D721Med (cell line): ENCODE measurements at regions not wholly inside any gene's neighbourhood (a gene's known extent, or its start where the extent isn't known, plus 50 kb on each side); places are given as distances from the start of the nearest gene placed in this dataset.

Source experiments
- DNase-seq: peaks from one replicate; pipeline ENCODE4 v3.0.0; 2011; ENCODE audit warnings: low spot score; ENCODE audit not compliant: insufficient read length
- FAIRE-seq: peaks from 2 replicates; lab custom pipeline; 2011; peaks lifted over from hg19 to GRCh38; lab: Jason Lieb, UNC
- TF ChIP-seq, protein P1 (sequence below): IDR thresholded peaks from 2 replicates; pipeline ENCODE4 v1.5.1; 2012; ENCODE audit warnings: mild to moderate bottlenecking, control low read depth; ENCODE audit not compliant: insufficient read depth; ENCODE audit errors: missing control alignments

DNA sequence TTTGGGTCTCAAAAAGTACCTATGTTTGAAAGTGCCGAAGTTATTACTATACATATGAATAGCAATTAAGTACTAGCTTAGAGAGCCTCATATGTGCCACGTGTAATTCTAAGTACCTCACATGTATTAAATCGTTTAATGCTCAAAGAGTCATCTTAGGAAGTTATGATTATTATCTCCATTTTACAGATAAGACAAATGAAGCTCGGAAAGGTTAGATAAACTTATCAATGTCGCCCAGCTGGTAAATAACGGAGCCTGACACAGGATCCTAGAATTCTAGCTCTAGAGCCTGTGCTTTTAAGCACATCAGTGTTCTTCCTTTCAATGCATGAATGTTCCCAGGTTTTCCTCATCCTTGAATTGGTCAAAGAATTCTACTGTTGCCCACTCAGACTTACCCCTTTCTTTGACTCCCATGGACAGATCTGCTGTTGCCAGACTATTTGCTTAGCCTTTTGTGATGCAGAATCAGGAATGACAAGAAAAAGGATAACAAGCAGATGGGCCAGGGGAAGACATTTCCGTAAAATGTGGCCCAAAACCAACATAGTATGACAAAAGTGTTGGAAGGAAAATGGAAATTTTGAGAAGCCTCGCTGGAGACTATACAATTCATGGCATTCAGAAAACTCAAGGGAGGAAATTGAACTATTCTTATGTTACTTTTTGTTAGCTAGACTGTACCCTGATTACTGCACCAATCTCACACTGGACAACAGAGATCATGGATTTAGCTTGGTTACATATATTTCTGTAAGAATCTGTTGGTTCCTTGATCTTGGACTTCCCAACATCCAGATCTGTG is 237.1 kb upstream of the CITED2 start:
- no peak for FAIRE-seq
- DNase-seq = no peak
- TF ChIP-seq, protein P1, sequence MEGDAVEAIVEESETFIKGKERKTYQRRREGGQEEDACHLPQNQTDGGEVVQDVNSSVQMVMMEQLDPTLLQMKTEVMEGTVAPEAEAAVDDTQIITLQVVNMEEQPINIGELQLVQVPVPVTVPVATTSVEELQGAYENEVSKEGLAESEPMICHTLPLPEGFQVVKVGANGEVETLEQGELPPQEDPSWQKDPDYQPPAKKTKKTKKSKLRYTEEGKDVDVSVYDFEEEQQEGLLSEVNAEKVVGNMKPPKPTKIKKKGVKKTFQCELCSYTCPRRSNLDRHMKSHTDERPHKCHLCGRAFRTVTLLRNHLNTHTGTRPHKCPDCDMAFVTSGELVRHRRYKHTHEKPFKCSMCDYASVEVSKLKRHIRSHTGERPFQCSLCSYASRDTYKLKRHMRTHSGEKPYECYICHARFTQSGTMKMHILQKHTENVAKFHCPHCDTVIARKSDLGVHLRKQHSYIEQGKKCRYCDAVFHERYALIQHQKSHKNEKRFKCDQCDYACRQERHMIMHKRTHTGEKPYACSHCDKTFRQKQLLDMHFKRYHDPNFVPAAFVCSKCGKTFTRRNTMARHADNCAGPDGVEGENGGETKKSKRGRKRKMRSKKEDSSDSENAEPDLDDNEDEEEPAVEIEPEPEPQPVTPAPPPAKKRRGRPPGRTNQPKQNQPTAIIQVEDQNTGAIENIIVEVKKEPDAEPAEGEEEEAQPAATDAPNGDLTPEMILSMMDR = no peak

DNA sequence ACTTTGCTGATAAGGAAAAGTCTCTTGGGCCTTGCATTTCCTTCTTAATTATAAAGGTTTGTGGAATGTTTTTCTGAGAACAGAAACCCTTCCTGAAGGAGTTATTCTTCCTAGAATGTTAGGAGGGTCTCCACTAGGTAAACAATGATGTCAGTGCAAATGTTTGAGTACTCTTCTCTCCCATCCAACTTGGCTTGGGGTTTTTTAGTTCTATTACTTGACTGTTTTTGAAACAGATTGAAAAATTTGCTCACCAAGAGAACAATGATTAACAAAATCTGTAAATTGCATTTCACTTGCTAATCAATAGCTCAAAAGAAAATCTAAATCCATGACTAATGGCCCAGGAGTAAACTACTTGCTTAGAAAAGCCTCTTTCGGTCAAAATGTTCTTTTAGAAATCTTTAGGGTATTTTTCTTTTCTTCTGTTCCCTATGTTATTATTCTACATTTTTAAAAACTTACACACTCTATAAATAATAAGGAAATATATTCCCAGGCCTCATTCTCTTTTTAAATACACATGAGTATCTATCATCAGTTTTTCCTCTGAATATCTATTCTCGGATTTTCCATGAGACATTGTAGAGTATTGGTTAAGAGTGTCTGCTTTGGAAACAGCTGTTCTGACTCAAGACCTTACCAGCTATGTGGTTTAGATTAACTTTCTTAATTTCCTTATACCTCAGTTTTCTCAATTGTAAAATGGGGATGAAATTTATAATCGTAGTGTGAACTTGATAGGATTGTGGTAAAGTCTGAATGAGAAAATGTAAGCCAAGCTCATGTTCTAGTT is 234.2 kb upstream of the CITED2 start:
- FAIRE-seq (no peak), DNase-seq (no peak)
- TF ChIP-seq, protein P1 = no peak

DNA sequence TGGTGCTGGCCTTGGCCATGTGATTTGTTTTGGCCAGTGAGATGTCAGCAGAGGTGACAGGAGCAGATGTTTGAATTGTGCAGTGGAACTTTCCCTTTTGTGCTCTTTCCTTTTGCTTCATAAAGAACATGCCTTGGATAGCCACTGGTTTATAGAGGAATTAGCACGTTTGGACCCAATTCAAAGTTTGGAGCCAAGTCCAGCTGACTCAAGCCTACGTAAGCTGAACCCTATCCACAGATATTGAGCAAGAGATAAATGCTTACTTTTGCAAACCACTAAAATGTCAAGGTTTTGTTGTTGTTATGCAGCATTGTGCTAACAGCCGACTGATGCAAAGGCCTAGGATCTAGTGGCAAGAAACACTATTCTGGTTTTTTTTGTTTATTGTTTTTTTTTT is 230.9 kb upstream of the CITED2 start:
- no peak for FAIRE-seq
- no peak for DNase-seq
- TF ChIP-seq, protein P1 = no peak

DNA sequence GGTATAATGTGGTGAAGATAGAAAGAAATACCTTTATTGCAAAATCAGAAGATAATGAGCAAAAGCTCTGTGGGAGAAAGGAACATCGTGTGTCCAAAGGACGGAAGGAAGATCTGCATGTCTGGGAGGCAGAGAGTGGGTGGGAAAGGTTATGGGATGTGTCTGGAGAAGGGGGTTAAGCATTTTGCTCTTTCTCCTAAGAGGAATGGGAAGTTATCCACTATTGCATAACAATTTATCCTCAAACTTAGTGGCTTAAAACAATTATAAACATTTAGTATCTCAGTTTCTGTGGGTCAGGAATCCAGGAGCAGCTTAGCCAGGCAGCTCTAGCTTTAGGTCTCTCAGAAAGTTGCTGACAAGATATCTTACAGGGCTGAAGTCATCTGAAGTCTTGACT is 229.1 kb upstream of the CITED2 start:
- TF ChIP-seq, protein P1 = no peak
- no peak for FAIRE-seq
- DNase-seq = no peak

DNA sequence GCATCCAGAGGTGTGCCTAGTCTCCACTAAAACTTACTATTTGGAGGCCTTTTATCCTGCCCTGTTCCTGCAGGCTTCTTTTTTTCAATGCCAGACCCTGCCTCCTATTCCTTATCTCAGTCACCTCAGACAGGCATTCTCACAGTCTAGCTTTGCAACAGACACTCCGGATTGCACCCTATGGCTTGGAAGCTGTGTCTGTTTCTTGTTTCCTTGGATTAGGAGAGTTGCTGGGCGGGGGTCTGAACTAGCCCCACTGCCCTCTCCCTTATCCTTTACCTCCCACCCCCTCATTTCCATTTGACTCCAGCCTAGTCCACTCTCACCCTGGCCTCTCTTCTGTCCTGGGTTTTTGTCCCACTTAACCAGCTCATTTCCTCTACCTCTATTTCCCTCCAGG is 228.1 kb upstream of the CITED2 start:
- FAIRE-seq (no peak), DNase-seq (no peak)
- TF ChIP-seq, protein P1 = no peak

DNA sequence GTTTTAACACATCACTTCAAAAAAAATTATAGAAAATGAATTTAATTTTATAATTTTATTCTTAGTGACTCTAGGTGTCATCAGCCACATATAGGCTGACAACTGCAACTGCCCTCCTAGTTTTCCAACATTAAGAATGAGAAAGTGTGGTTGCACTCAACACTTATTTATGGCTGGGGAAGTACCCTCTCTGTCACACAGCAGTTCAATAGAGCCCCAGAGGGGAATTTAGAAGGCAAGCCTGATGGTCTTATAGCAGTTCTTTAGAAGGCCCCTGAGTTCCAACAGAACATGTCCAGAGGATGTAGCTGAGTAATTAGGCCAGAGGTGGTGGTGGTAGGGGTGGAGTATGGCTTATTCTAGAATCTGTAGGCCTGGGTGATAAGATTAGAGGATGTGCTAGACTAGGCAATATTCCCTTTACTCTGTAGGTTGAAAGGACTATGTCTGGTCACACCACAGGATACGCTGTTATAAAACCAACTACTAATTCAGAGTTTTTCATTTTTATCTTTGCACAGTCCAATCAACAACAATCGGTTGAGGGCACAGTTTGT is 226.5 kb upstream of the CITED2 start:
- DNase-seq = no peak
- FAIRE-seq = no peak
- TF ChIP-seq, protein P1 = no peak

DNA sequence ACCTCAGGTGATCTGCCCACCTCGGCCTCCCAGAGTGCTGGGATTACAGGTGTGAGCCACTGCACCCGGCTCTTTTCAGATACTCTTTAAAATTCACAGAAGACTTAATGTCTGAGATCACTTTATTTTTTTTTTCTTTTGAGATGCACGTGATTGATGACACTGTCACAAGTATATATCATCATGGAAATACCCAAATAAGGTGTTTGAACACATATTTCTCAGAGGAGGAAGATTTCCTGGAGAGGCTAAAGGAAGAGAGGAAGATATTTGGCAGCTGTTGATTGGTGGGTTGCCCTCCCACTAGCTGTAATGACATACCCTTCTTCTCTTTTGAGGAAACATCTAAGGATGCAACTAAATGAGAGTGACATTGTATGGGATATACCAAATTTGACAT is 225.9 kb upstream of the CITED2 start:
- no peak for DNase-seq
- FAIRE-seq = no peak
- TF ChIP-seq, protein P1 = no peak
